Smooth muscle cell (in vitro differentiated cells): ENCODE measurements at regions not wholly inside any gene's neighbourhood (a gene's known extent, or its start where the extent isn't known, plus 50 kb on each side); places are given as distances from the start of the nearest gene placed in this dataset.

Experiments
- DNase-seq: peaks from one replicate; lab custom pipeline; 2025; ENCODE audit not compliant: unreplicated experiment; lab: John Stamatoyannopoulos, UW
- H2AFZ ChIP-seq: fragments of 200-600 bp; sonication (generic); 2 replicates; pipeline ENCODE4 v1.6.0; 2016; ENCODE audit warnings: antibody characterized with exemption, low read depth, mild to moderate bottlenecking
- H3F3A ChIP-seq: fragments of 200-600 bp; sonication (generic); 2 replicates; pipeline ENCODE4 v1.6.0; 2017; ENCODE audit warnings: antibody characterized with exemption, low read depth
- H3K27ac ChIP-seq: fragments of 200-600 bp; sonication (generic); 2 replicates; pipeline ENCODE4 v1.5.1; 2016; ENCODE audit warnings: low read depth, mild to moderate bottlenecking
- H3K27me3 ChIP-seq: fragments of 200-600 bp; sonication (generic); 2 replicates; pipeline ENCODE4 v1.6.1; 2016; ENCODE audit warnings: low read depth, mild to moderate bottlenecking
- H3K36me3 ChIP-seq: fragments of 200-600 bp; sonication (generic); 2 replicates; pipeline ENCODE4 v1.5.1; 2016; ENCODE audit warnings: low read depth
- H3K4me1 ChIP-seq: fragments of 200-600 bp; sonication (generic); 2 replicates; pipeline ENCODE4 v1.5.1; 2016; ENCODE audit warnings: low read depth
- H3K4me2 ChIP-seq: fragments of 200-600 bp; sonication (generic); 2 replicates; pipeline ENCODE4 v1.6.0; 2016; ENCODE audit warnings: mild to moderate bottlenecking
- H3K4me3 ChIP-seq: fragments of 200-600 bp; sonication (generic); 2 replicates; pipeline ENCODE4 v1.5.1; 2016; ENCODE audit warnings: mild to moderate bottlenecking
- H3K79me2 ChIP-seq: fragments of 200-600 bp; sonication (generic); 2 replicates; pipeline ENCODE4 v1.6.0; 2016; ENCODE audit warnings: low read depth, mild to moderate bottlenecking
- H3K9ac ChIP-seq: fragments of 200-600 bp; sonication (generic); 2 replicates; pipeline ENCODE4 v1.6.0; 2016; ENCODE audit warnings: low read depth
- H3K9me3 ChIP-seq: fragments of 200-600 bp; sonication (generic); replicated peaks from 2 replicates; pipeline ENCODE4 v1.5.1; 2016; ENCODE audit warnings: low read depth
- H4K20me1 ChIP-seq: fragments of 200-600 bp; sonication (generic); 2 replicates; pipeline ENCODE4 v1.6.0; 2016; ENCODE audit warnings: low read depth
- WGBS: methylation state at CpG from one replicate; pipeline ENCODE4 v1.1.7; 2016; ENCODE audit warnings: low lambda C conversion rate; 5-methylcytosine and 5-hydroxymethylcytosine counted together
- TF ChIP-seq, protein P1 (sequence below): fragments of 200-600 bp; sonication (generic); IDR thresholded peaks from 2 replicates; pipeline ENCODE4 v1.5.1; 2017; ENCODE audit warnings: borderline replicate concordance, mild to moderate bottlenecking, antibody characterized with exemption; ENCODE audit not compliant: insufficient read depth, poor library complexity, severe bottlenecking

DNA sequence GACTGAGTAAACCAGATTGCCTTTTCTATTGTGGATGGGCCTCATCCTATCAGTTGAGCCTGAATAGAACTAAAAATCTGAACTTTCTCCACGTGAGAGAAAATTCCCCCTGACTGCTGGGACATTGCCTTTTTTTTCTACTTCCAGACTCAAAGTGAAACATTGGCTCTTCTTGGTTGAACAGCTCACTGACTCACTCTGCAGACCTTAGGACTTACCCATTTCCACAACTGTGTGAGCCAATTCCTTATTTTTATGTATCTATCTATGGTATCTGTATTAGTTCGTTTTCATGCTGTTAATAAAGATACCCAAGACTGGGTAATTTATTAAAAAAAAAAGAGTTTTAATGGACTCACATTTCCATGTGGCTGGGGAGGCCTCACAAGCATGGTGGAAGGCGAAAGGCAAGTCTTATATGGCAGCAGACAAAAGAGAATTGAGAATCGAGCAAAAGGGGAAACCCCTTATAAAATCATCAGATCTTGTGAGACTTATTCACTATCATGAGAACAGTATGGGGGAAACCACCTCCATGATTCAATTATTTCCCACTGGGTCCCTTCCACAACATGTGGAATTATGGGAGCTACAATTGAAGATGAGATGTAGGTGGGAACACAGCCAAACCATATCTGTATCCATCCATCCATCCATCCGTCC, 306.7 kb upstream of the SLC24A2 start:
- Histone ChIP-seq H3F3A (no peaks in the 10 kb centered on the region), H4K20me1 (no peaks in the 10 kb centered on the region), H2AFZ (no peak overlapping the region), H3K36me3 (no peaks in the 10 kb centered on the region), H3K4me2 (no peak overlapping the region), H3K4me1 (no peaks in the 10 kb centered on the region), H3K79me2 (no peaks in the 10 kb centered on the region), H3K27ac (no peak overlapping the region), H3K9ac (no peak overlapping the region), H3K4me3 (no peak overlapping the region), H3K9me3 (no peaks in the 10 kb centered on the region), H3K27me3 (no peaks in the 10 kb centered on the region)
- TF ChIP-seq, protein P1, sequence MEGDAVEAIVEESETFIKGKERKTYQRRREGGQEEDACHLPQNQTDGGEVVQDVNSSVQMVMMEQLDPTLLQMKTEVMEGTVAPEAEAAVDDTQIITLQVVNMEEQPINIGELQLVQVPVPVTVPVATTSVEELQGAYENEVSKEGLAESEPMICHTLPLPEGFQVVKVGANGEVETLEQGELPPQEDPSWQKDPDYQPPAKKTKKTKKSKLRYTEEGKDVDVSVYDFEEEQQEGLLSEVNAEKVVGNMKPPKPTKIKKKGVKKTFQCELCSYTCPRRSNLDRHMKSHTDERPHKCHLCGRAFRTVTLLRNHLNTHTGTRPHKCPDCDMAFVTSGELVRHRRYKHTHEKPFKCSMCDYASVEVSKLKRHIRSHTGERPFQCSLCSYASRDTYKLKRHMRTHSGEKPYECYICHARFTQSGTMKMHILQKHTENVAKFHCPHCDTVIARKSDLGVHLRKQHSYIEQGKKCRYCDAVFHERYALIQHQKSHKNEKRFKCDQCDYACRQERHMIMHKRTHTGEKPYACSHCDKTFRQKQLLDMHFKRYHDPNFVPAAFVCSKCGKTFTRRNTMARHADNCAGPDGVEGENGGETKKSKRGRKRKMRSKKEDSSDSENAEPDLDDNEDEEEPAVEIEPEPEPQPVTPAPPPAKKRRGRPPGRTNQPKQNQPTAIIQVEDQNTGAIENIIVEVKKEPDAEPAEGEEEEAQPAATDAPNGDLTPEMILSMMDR, result no peak
- WGBS, result 86% methylated on average over 5 of the region's 5 CpGs
- DNase-seq, result no peak

DNA sequence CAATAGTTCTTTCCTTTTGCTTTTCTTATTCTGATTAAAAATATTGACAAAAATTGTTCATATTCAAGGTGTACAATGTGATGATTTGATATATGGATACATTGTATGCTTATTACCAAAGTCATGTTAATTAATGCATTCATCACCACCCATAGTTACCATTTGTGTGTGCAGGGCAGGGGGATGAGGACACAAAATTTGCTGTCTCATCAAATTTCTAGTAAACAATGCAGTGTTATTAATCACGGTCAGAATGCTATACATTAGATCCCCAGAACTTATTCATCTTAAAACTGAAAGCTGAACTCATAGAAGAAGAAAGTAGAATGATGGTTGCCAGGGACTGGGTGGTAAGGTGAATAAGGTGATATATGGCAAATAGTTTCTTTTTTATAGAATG, 303.7 kb upstream of the SLC24A2 start:
- Histone ChIP-seq H3K4me3 (no peak overlapping the region), H3F3A (no peaks in the 10 kb centered on the region), H3K9me3 (no peaks in the 10 kb centered on the region), H3K36me3 (no peaks in the 10 kb centered on the region), H3K4me1 (no peaks in the 10 kb centered on the region), H3K79me2 (no peaks in the 10 kb centered on the region), H3K4me2 (no peak overlapping the region), H2AFZ (no peak overlapping the region), H3K27me3 (no peaks in the 10 kb centered on the region), H3K27ac (no peak overlapping the region), H4K20me1 (no peaks in the 10 kb centered on the region), H3K9ac (no peak overlapping the region)
- no peak for DNase-seq
- 100% methylated on average over 1 of the region's 1 CpG for WGBS
- TF ChIP-seq, protein P1, result no peak

DNA sequence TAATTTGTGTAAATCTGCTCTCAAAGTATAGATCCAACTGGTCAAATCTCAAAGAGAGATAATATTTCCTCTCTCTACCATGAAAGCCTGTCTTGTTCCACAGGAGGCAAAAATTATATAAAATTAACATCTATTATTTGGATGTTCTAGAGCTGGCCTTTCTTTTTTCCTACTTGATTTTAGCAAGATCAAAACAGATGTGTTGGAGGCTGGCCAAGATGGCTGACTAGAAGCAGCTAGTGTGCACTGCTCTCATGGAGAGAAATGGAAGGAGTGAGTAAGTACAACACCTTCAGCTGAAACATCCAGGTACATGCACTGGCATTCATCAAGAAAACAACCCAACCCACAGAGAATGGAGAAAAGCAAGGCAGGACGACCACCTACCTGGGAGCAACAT, 298.6 kb upstream of the SLC24A2 start:
- Histone ChIP-seq H4K20me1 (no peaks in the 10 kb centered on the region), H3K27ac (no peak overlapping the region), H3K9ac (no peak overlapping the region), H3K27me3 (no peaks in the 10 kb centered on the region), H3K36me3 (no peaks in the 10 kb centered on the region), H3K4me3 (no peak overlapping the region), H2AFZ (no peak overlapping the region), H3F3A (no peaks in the 10 kb centered on the region), H3K9me3 (no peaks in the 10 kb centered on the region), H3K79me2 (no peaks in the 10 kb centered on the region), H3K4me2 (no peak overlapping the region), H3K4me1 (no peaks in the 10 kb centered on the region)
- TF ChIP-seq, protein P1, result no peak
- DNase-seq, result no peak
- 92% methylated on average over 1 of the region's 1 CpG for WGBS

DNA sequence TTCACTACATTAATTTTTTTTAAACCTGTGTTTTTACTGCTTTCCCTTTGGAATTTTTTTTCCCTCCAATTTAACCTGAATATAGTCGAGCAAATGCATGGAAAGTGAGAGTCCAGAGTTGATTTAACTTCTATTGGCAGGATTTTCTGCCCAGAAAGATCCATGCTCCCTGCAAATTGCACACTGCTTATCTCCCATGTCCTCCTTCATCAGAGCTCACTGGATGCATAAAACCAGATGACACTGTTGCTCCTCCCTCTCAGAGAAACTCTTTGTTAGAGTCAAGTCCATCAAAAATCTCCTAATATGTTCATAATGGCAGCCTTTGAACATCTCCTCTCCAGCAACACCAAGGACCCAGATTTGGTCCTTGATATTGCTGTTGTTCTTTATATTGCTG, 297.0 kb upstream of the SLC24A2 start:
- no peaks in the 10 kb centered on the region for H3K4me1 ChIP-seq
- WGBS, result 100% methylated on average over 1 of the region's 1 CpG
- H3K4me2 ChIP-seq, result no peak overlapping the region

More for the DNA sequence above, 297.0 kb upstream of the SLC24A2 start:
- Histone ChIP-seq H3K36me3 (no peaks in the 10 kb centered on the region), H3K27ac (no peak overlapping the region), H3K79me2 (no peaks in the 10 kb centered on the region), H3K27me3 (no peaks in the 10 kb centered on the region), H4K20me1 (no peaks in the 10 kb centered on the region), H3K9ac (no peak overlapping the region), H3K9me3 (no peaks in the 10 kb centered on the region), H3K4me3 (no peak overlapping the region), H2AFZ (no peak overlapping the region), H3F3A (no peaks in the 10 kb centered on the region)
- no peak for DNase-seq
- TF ChIP-seq, protein P1, result no peak
